GM12892 (cell line): ENCODE measurements at regions not wholly inside any gene's neighbourhood (a gene's known extent, or its start where the extent isn't known, plus 50 kb on each side); places are given as distances from the start of the nearest gene placed in this dataset.

Source experiments
- POLR2A ChIP-seq: IDR thresholded peaks from 2 replicates; pipeline ENCODE4 v1.6.1; 2011; ENCODE audit warnings: low read depth, low read length, control low read depth
- POLR2AphosphoS5 ChIP-seq: IDR thresholded peaks from 2 replicates; pipeline ENCODE4 v1.6.1; 2011; ENCODE audit warnings: low read depth, low read length, control low read depth

- no peak for TF ChIP-seq POLR2AphosphoS5
- TF ChIP-seq POLR2A: no peak
Measured at GRCh38 chr10:130481936-130482335, 345.7 kb downstream of the GLRX3 start.
